Lower leg skin (tissue), 3 donors: ENCODE measurements at regions not wholly inside any gene's neighbourhood (a gene's known extent, or its start where the extent isn't known, plus 50 kb on each side); places are given as distances from the start of the nearest gene placed in this dataset.

ENCODE experiments used
- POLR2A ChIP-seq, 2 donors: fragments of 450-650 bp; IDR thresholded peaks; one replicate each; pipeline ENCODE4 v1.6.1; 2016 to 2017; ENCODE audit warnings: antibody characterized with exemption in 2 of 2, mild to moderate bottlenecking in 1 of 2, moderate library complexity in 1 of 2
- TF ChIP-seq, protein P1 (sequence below), 3 donors: fragments of 450-650 bp; IDR thresholded peaks; one replicate each; pipeline ENCODE4 v1.5.1; 2016; ENCODE audit warnings: antibody characterized with exemption in 3 of 3, mild to moderate bottlenecking in 3 of 3, moderate library complexity in 2 of 3

DNA sequence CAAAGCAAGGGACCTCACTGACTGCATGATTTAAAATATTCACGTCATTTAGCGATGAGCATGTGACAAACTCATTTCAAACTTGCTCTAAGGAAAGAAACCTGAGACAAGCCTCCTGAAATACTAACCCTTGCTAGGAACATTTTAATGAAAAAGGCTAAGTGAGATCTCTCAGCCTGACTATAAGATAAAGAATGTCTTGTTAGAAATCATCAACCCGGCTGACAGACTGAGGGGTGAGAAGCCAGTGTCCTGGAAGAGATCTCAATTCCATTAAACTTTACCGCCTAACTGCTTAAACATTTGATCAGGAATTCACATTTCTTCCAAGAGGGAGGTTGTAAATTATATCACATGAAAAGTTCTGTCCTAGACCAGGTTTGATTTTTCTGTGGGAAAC lies 274.8 kb upstream of the EXOC2 start:
- TF ChIP-seq, protein P1, sequence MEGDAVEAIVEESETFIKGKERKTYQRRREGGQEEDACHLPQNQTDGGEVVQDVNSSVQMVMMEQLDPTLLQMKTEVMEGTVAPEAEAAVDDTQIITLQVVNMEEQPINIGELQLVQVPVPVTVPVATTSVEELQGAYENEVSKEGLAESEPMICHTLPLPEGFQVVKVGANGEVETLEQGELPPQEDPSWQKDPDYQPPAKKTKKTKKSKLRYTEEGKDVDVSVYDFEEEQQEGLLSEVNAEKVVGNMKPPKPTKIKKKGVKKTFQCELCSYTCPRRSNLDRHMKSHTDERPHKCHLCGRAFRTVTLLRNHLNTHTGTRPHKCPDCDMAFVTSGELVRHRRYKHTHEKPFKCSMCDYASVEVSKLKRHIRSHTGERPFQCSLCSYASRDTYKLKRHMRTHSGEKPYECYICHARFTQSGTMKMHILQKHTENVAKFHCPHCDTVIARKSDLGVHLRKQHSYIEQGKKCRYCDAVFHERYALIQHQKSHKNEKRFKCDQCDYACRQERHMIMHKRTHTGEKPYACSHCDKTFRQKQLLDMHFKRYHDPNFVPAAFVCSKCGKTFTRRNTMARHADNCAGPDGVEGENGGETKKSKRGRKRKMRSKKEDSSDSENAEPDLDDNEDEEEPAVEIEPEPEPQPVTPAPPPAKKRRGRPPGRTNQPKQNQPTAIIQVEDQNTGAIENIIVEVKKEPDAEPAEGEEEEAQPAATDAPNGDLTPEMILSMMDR (IDR thresholded peaks at IDR 0.05), result no peak
- TF ChIP-seq POLR2A (IDR thresholded peaks at IDR 0.05), result no peak
